A673 (cell line): ENCODE measurements at regions not wholly inside any gene's neighbourhood (a gene's known extent, or its start where the extent isn't known, plus 50 kb on each side); places are given as distances from the start of the nearest gene placed in this dataset.

Experiments
- BruUV-seq: library from RNA; stranded (reverse); fragments of 400-500 nt; replicated peaks from 2 replicates; lab custom pipeline; 2021; lab: Mats Ljungman, UMichigan
- CTCF ChIA-PET: fragments of 300-600 bp; sonication (Branson Sonifier 250); formaldehyde crosslinking; loops from one replicate; lab custom pipeline; 2022; ENCODE audit warnings: antibody characterized with exemption; lab: Charles Lee
- POLR2A ChIA-PET: fragments of 300-600 bp; sonication (Branson Sonifier 250); formaldehyde crosslinking; loops from one replicate; lab custom pipeline; 2022; ENCODE audit warnings: antibody characterized with exemption; ENCODE audit not compliant: low non-redundant PET; lab: Charles Lee
- DNase-seq: peaks from one replicate; pipeline ENCODE4 v3.0.0-alpha.2; 2015; ENCODE audit warnings: low spot score
- H3K27ac ChIP-seq: fragments of 200-600 bp; sonication (generic); 2 replicates; pipeline ENCODE4 v1.5.1; 2016; ENCODE audit warnings: mixed run types, low read depth, mild to moderate bottlenecking, mixed read lengths, antibody characterized with exemption, low read length; ENCODE audit not compliant: poor library complexity, severe bottlenecking
- H3K27me3 ChIP-seq: fragments of 200-600 bp; sonication (generic); replicated peaks from 2 replicates; pipeline ENCODE4 v1.6.1; 2017; ENCODE audit warnings: mixed run types, low read depth, mild to moderate bottlenecking, mixed read lengths, antibody characterized with exemption, low read length; ENCODE audit not compliant: insufficient read depth, poor library complexity
- H3K36me3 ChIP-seq: fragments of 200-600 bp; sonication (generic); 2 replicates; pipeline ENCODE4 v1.6.1; 2016; ENCODE audit warnings: mixed run types, mild to moderate bottlenecking, mixed read lengths, antibody characterized with exemption, low read length; ENCODE audit not compliant: insufficient read depth, poor library complexity, severe bottlenecking
- H3K4me1 ChIP-seq: fragments of 200-600 bp; sonication (generic); 2 replicates; pipeline ENCODE4 v1.6.1; 2017; ENCODE audit warnings: mixed run types, mild to moderate bottlenecking, mixed read lengths, antibody characterized with exemption, low read length; ENCODE audit not compliant: insufficient read depth, poor library complexity, severe bottlenecking
- H3K4me3 ChIP-seq: fragments of 200-600 bp; sonication (generic); 2 replicates; pipeline ENCODE4 v1.5.1; 2016; ENCODE audit warnings: low read depth, mixed run types, mild to moderate bottlenecking, mixed read lengths, low read length; ENCODE audit not compliant: poor library complexity, severe bottlenecking
- H3K9me3 ChIP-seq: fragments of 200-600 bp; sonication (generic); 2 replicates; pipeline ENCODE4 v1.6.1; 2016; ENCODE audit warnings: mixed run types, low read depth, mild to moderate bottlenecking, mixed read lengths, antibody characterized with exemption, low read length; ENCODE audit not compliant: poor library complexity, severe bottlenecking
- CTCF ChIP-seq: fragments of 300-800, 200-600 bp; sonication (generic); conservative IDR thresholded peaks from 2 replicates; pipeline ENCODE4 v1.5.1; 2017; ENCODE audit warnings: low read depth, mild to moderate bottlenecking, antibody characterized with exemption, low read length, moderate library complexity, mixed read lengths
- EZH2 ChIP-seq: fragments of 200-600 bp; sonication (generic); IDR thresholded peaks from 2 replicates; pipeline ENCODE4 v1.6.1; 2017; ENCODE audit warnings: borderline replicate concordance, low read depth, mild to moderate bottlenecking, mixed read lengths, antibody characterized with exemption, low read length; ENCODE audit not compliant: poor library complexity, severe bottlenecking
- intact Hi-C: fragments of 100-400 bp; cut with micrococcal nuclease; formaldehyde crosslinking; loops from one replicate; pipeline ENCODE4 v1.10.0; 2022; ENCODE audit not compliant: unreplicated experiment

GRCh38 chr7:33771422-33771821 is 133.9 kb upstream of the BMPER start:
- H3K27ac ChIP-seq = no peak overlapping the region
- no peaks in the 10 kb centered on the region for H3K27me3 ChIP-seq
- intact Hi-C loops = no loop called here
- DNase-seq = no peak
- H3K36me3 ChIP-seq = no peaks in the 10 kb centered on the region
- ChIA-PET CTCF (no interaction called here), POLR2A (no interaction called here)
- H3K4me1 ChIP-seq = peaks cover 10% of the 10 kb centered on the region
- no peak overlapping the region for H3K4me3 ChIP-seq
- BruUV-seq = no TSS peak
- TF ChIP-seq EZH2 (no peak), CTCF (no peak)
- no peaks in the 10 kb centered on the region for H3K9me3 ChIP-seq

- Histone ChIP-seq H3K27ac (no peak overlapping the region), H3K9me3 (no peaks in the 10 kb centered on the region), H3K27me3 (no peaks in the 10 kb centered on the region), H3K4me3 (no peak overlapping the region), H3K36me3 (no peaks in the 10 kb centered on the region), H3K4me1 (peaks cover 10% of the 10 kb centered on the region)
- CTCF ChIA-PET = no interaction called here
- intact Hi-C loops = no loop called here
- no TSS peak for BruUV-seq
- POLR2A ChIA-PET = no interaction called here
- DNase-seq = no peak
- TF ChIP-seq CTCF (no peak), EZH2 (no peak)
These were observed 132.3 kb upstream of the BMPER start for GRCh38 chr7:33773053-33773452.

GRCh38 chr7:33774762-33775523 is 130.4 kb upstream of the BMPER start:
- Histone ChIP-seq H3K27ac (peak overlapping the region; percentile 49), H3K4me1 (peaks cover 10% of the 10 kb centered on the region), H3K4me3 (no peak overlapping the region), H3K27me3 (no peaks in the 10 kb centered on the region), H3K36me3 (no peaks in the 10 kb centered on the region), H3K9me3 (no peaks in the 10 kb centered on the region)
- ChIA-PET CTCF (no interaction called here), POLR2A (no interaction called here)
- DNase-seq = peak; percentile 90
- TF ChIP-seq EZH2 (no peak), CTCF (no peak)
- intact Hi-C loops = no loop called here
- BruUV-seq = no TSS peak
